IPS DF 6.9 (cell line): ENCODE measurements at regions not wholly inside any gene's neighbourhood (a gene's known extent, or its start where the extent isn't known, plus 50 kb on each side); places are given as distances from the start of the nearest gene placed in this dataset.

ENCODE experiments used
- DNase-seq: peaks from one replicate; pipeline ENCODE4 v3.0.0-alpha.2; 2013; ENCODE audit warnings: low read depth, low spot score
- H3K27ac ChIP-seq: one replicate; pipeline ENCODE4 v1.5.1; 2013; ENCODE audit warnings: low read length, control low read depth
- H3K27me3 ChIP-seq: 2 replicates; pipeline ENCODE4 v1.6.1; 2013; ENCODE audit warnings: mild to moderate bottlenecking, low read length; ENCODE audit not compliant: control insufficient read depth, insufficient read depth
- H3K36me3 ChIP-seq: 2 replicates; pipeline ENCODE4 v1.6.1; 2013; ENCODE audit warnings: low read length; ENCODE audit not compliant: control insufficient read depth, insufficient read depth
- H3K4me1 ChIP-seq: 2 replicates; pipeline ENCODE4 v1.6.1; 2013; ENCODE audit warnings: low read length; ENCODE audit not compliant: control insufficient read depth, insufficient read depth
- H3K4me3 ChIP-seq: 2 replicates; pipeline ENCODE4 v1.5.1; 2013; ENCODE audit warnings: mild to moderate bottlenecking, low read length
- H3K9me3 ChIP-seq: 2 replicates; pipeline ENCODE4 v1.6.1; 2013; ENCODE audit warnings: low read length, inconsistent platforms; ENCODE audit not compliant: control insufficient read depth, insufficient read depth
- WGBS: extraction: QIAGEN DNeasy Blood & Tissue Kit; methylation state at CpG from one replicate; pipeline ENCODE4 v1.1.7; 2013; ENCODE audit warnings: mixed read lengths, missing lambda C conversion rate; ENCODE audit not compliant: insufficient read length, insufficient coverage; 5-methylcytosine and 5-hydroxymethylcytosine counted together

- Histone ChIP-seq H3K36me3 (no peaks in the 10 kb centered on the region), H3K4me3 (no peak overlapping the region), H3K4me1 (peaks cover 1% of the 10 kb centered on the region; the same call in 1 of the 2 replicates), H3K27ac (no peak overlapping the region), H3K27me3 (no peaks in the 10 kb centered on the region; the same call in 1 of the 2 replicates), H3K9me3 (no peaks in the 10 kb centered on the region)
- no CpG with 5 or more reads among the region's 2 CpGs for WGBS
- no peak for DNase-seq
Observed at GRCh38 chr4:183830438-183830985, 74.6 kb upstream of the STOX2 start.

GRCh38 chr4:183831026-183831446, 74.1 kb upstream of the STOX2 start:
- DNase-seq: no peak
- no CpG with 5 or more reads among the region's 9 CpGs for WGBS
- no peak overlapping the region for H3K27ac ChIP-seq
- no peaks in the 10 kb centered on the region for H3K9me3 ChIP-seq
- H3K27me3 ChIP-seq: no peaks in the 10 kb centered on the region; the same call in 1 of the 2 replicates
- H3K4me3 ChIP-seq: no peak overlapping the region
- H3K4me1 ChIP-seq: peaks cover 1% of the 10 kb centered on the region; the same call in 1 of the 2 replicates
- no peaks in the 10 kb centered on the region for H3K36me3 ChIP-seq

DNA sequence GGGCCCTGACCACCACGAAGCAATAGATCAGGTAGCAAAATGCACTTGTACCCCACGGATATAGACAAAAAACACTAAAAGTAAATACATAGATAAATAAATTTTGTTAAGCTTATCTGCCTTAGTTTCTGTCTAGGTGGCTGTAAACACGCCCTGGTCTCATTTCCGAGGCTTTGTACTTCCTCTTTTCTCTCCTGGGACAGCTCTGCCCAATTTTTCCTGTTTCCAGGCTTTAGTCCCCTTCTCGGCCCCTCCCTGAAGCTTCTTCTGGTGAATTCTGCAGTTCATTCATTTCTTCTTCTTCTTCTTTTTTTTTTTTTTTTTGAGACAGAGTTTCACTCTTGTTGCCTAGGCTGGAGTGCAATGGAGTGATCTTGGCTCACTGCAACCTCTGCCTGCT, 73.4 kb upstream of the STOX2 start:
- H3K27ac ChIP-seq: no peak overlapping the region
- no peaks in the 10 kb centered on the region for H3K9me3 ChIP-seq
- H3K27me3 ChIP-seq: no peaks in the 10 kb centered on the region; the same call in 1 of the 2 replicates
- H3K4me1 ChIP-seq: peaks cover 1% of the 10 kb centered on the region; the same call in 1 of the 2 replicates
- no CpG with 5 or more reads among the region's 5 CpGs for WGBS
- H3K36me3 ChIP-seq: no peaks in the 10 kb centered on the region
- DNase-seq: no peak
- H3K4me3 ChIP-seq: no peak overlapping the region

DNA sequence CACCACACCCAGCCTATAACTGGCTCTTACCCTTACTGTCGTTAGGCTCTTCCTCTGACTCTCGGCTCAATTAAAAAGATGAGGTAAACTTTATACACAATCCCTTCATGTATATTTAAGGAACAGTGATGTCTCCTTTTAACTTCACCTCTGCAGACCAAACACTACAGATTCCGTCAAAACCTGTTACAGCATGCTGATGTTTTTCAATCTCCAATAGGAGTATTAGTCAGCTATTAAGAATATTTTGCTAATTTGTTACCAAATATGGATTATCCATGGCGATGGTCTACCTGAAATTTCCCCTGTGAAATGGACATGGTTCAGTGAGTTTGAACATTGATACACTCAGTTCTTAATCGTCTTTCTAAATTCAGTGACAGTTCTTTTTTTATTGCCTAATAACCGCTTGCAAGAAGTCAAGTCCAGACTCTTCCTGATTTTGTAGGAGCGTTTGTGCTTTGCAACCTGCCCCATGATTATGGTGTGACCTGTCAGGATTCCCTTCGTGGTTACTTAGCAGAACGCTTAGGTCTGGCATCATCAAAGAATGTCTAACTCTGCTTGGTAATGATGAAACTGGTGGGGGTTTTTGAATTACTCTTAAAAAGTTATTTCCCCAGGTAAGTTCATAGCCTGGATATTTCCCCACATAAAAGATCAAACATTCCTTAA, 72.2 kb upstream of the STOX2 start:
- H3K36me3 ChIP-seq: no peaks in the 10 kb centered on the region
- peaks cover 1% of the 10 kb centered on the region; the same call in 1 of the 2 replicates for H3K4me1 ChIP-seq
- H3K27me3 ChIP-seq: no peaks in the 10 kb centered on the region; the same call in 1 of the 2 replicates
- no peak overlapping the region for H3K27ac ChIP-seq
- no peak overlapping the region for H3K4me3 ChIP-seq
- DNase-seq: no peak
- no CpG with 5 or more reads among the region's 9 CpGs for WGBS
- H3K9me3 ChIP-seq: no peaks in the 10 kb centered on the region

DNA sequence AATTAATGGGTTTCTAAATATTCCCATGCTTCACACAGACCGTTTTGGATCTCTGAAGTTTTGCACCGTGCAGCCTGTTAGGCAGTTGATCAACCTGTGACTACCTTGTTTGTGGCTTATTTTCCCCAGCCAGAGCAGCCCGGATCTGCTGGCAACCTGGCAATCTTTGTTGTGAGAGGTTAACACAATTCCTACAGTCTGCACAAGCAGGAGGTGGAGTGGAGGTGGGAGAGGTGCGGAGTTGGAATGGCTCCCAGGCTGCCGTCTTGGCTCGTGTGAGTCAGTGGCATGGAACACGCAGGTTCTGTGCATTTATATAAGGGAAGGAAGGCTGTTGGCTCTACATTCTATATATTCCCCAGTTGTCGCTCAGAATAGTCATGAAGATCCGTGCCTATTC, 70.9 kb upstream of the STOX2 start:
- no peak overlapping the region for H3K4me3 ChIP-seq
- no peaks in the 10 kb centered on the region for H3K9me3 ChIP-seq
- H3K36me3 ChIP-seq: no peaks in the 10 kb centered on the region
- no peak for DNase-seq
- no peaks in the 10 kb centered on the region; the same call in 1 of the 2 replicates for H3K27me3 ChIP-seq
- H3K4me1 ChIP-seq: peaks cover 1% of the 10 kb centered on the region; the same call in 1 of the 2 replicates
- WGBS: no CpG with 5 or more reads among the region's 9 CpGs
- no peak overlapping the region for H3K27ac ChIP-seq

- Histone ChIP-seq H3K9me3 (no peaks in the 10 kb centered on the region), H3K27me3 (no peaks in the 10 kb centered on the region), H3K27ac (no peak overlapping the region), H3K4me1 (no peaks in the 10 kb centered on the region), H3K4me3 (no peak overlapping the region), H3K36me3 (no peaks in the 10 kb centered on the region)
- WGBS: no CpG with 5 or more reads among the region's 5 CpGs
- DNase-seq: no peak
Observed at GRCh38 chr4:183837222-183837621, 67.9 kb upstream of the STOX2 start.

GRCh38 chr4:183838987-183839712, 66.0 kb upstream of the STOX2 start:
- no peaks in the 10 kb centered on the region for H3K4me1 ChIP-seq
- peak; percentile 45 for DNase-seq
- no peak overlapping the region for H3K4me3 ChIP-seq
- WGBS: no CpG with 5 or more reads among the region's 16 CpGs
- no peak overlapping the region for H3K27ac ChIP-seq
- no peaks in the 10 kb centered on the region for H3K36me3 ChIP-seq
- no peaks in the 10 kb centered on the region for H3K9me3 ChIP-seq
- no peaks in the 10 kb centered on the region for H3K27me3 ChIP-seq

GRCh38 chr4:183840311-183840710, 64.8 kb upstream of the STOX2 start:
- no peaks in the 10 kb centered on the region for H3K27me3 ChIP-seq
- no peaks in the 10 kb centered on the region for H3K36me3 ChIP-seq
- no CpG with 5 or more reads among the region's 5 CpGs for WGBS
- no peaks in the 10 kb centered on the region for H3K9me3 ChIP-seq
- no peak overlapping the region for H3K4me3 ChIP-seq
- no peak overlapping the region for H3K27ac ChIP-seq
- peak; percentile 43 for DNase-seq
- no peaks in the 10 kb centered on the region for H3K4me1 ChIP-seq

GRCh38 chr4:183841001-183841400, 64.1 kb upstream of the STOX2 start:
- DNase-seq: no peak
- Histone ChIP-seq H3K4me1 (no peaks in the 10 kb centered on the region), H3K4me3 (no peak overlapping the region), H3K27me3 (no peaks in the 10 kb centered on the region), H3K27ac (no peak overlapping the region), H3K9me3 (no peaks in the 10 kb centered on the region), H3K36me3 (no peaks in the 10 kb centered on the region)
- no CpG with 5 or more reads among the region's 8 CpGs for WGBS

GRCh38 chr4:183842129-183842528, 63.0 kb upstream of the STOX2 start:
- no peak for DNase-seq
- no peaks in the 10 kb centered on the region for H3K4me1 ChIP-seq
- H3K27ac ChIP-seq: no peak overlapping the region
- H3K9me3 ChIP-seq: no peaks in the 10 kb centered on the region
- no CpG with 5 or more reads among the region's 3 CpGs for whole genome bisulfite sequencing
- no peaks in the 10 kb centered on the region for H3K27me3 ChIP-seq
- no peak overlapping the region for H3K4me3 ChIP-seq
- no peaks in the 10 kb centered on the region for H3K36me3 ChIP-seq
